Endothelial cell of umbilical vein (primary cell): ENCODE measurements at regions not wholly inside any gene's neighbourhood (a gene's known extent, or its start where the extent isn't known, plus 50 kb on each side); places are given as distances from the start of the nearest gene placed in this dataset.

Source experiments
- EZH2 ChIP-seq: IDR thresholded peaks from 2 replicates; pipeline ENCODE4 v1.6.1; 2012; ENCODE audit warnings: borderline replicate concordance, low read depth, mild to moderate bottlenecking, moderate library complexity, low read length, inconsistent platforms; ENCODE audit not compliant: severe bottlenecking
- FOS ChIP-seq: IDR thresholded peaks from 2 replicates; pipeline ENCODE4 v1.6.1; 2011; ENCODE audit warnings: mild to moderate bottlenecking, low read length, moderate library complexity, borderline replicate concordance; ENCODE audit not compliant: insufficient read depth
- GATA2 ChIP-seq: IDR thresholded peaks from 2 replicates; pipeline ENCODE4 v1.7.0; 2011; ENCODE audit warnings: low read depth, mild to moderate bottlenecking, moderate library complexity, mixed read lengths, low read length; ENCODE audit not compliant: insufficient read length, insufficient read depth
- JUN ChIP-seq: IDR thresholded peaks from 2 replicates; pipeline ENCODE4 v1.6.1; 2011; ENCODE audit warnings: borderline replicate concordance, low read depth; ENCODE audit not compliant: insufficient read length, insufficient read depth
- MYC ChIP-seq: IDR thresholded peaks from one replicate; pipeline ENCODE4 v1.6.1; 2011; ENCODE audit warnings: mild to moderate bottlenecking, low read depth, low read length
- POLR2A ChIP-seq: IDR thresholded peaks from 2 replicates; pipeline ENCODE4 v1.6.1; 2012; ENCODE audit warnings: low read depth, mild to moderate bottlenecking, control low read depth, low read length
- POLR2AphosphoS5 ChIP-seq: IDR thresholded peaks from 2 replicates; pipeline ENCODE4 v1.6.1; 2012; ENCODE audit warnings: low read depth, mild to moderate bottlenecking, control low read depth, low read length, moderate library complexity; ENCODE audit not compliant: insufficient read depth
- TF ChIP-seq, protein P1 (sequence below): IDR thresholded peaks from 2 replicates; pipeline ENCODE4 v1.6.1; 2011; ENCODE audit not compliant: insufficient read depth, insufficient read length
- TF ChIP-seq, protein P2 (sequence below), 2 donors: IDR thresholded peaks; 1 replicate in 1 of 2; 2 replicates in 1 of 2; pipeline ENCODE4 v1.5.1; 2011; ENCODE audit warnings: low read length in 2 of 2, mild to moderate bottlenecking in 2 of 2, moderate library complexity in 2 of 2, control low read depth in 1 of 2, inconsistent platforms in 1 of 2, low read depth in 1 of 2; ENCODE audit not compliant: insufficient read depth in 1 of 2; ENCODE audit errors: extremely low read depth in 1 of 2

GRCh38 chr1:244205171-244205570 lies 154.1 kb downstream of the ZBTB18 start:
- TF ChIP-seq, protein P1, sequence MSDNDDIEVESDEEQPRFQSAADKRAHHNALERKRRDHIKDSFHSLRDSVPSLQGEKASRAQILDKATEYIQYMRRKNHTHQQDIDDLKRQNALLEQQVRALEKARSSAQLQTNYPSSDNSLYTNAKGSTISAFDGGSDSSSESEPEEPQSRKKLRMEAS = no peak
- TF ChIP-seq, protein P2, sequence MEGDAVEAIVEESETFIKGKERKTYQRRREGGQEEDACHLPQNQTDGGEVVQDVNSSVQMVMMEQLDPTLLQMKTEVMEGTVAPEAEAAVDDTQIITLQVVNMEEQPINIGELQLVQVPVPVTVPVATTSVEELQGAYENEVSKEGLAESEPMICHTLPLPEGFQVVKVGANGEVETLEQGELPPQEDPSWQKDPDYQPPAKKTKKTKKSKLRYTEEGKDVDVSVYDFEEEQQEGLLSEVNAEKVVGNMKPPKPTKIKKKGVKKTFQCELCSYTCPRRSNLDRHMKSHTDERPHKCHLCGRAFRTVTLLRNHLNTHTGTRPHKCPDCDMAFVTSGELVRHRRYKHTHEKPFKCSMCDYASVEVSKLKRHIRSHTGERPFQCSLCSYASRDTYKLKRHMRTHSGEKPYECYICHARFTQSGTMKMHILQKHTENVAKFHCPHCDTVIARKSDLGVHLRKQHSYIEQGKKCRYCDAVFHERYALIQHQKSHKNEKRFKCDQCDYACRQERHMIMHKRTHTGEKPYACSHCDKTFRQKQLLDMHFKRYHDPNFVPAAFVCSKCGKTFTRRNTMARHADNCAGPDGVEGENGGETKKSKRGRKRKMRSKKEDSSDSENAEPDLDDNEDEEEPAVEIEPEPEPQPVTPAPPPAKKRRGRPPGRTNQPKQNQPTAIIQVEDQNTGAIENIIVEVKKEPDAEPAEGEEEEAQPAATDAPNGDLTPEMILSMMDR (IDR thresholded peaks at IDR 0.05; ENCODE audit: extremely low read depth in 1 of 2, insufficient read depth in 1 of 2, low read depth in 1 of 2, low read length in 2 of 2) = no peak
- TF ChIP-seq EZH2 = no peak
- TF ChIP-seq POLR2A = no peak
- TF ChIP-seq POLR2AphosphoS5 = no peak
- TF ChIP-seq JUN = no peak
- TF ChIP-seq GATA2 = no peak
- no peak for TF ChIP-seq MYC
- TF ChIP-seq FOS = no peak
